HG02970 (cell line): ENCODE measurements at regions not wholly inside any gene's neighbourhood (a gene's known extent, or its start where the extent isn't known, plus 50 kb on each side); places are given as distances from the start of the nearest gene placed in this dataset.

Source experiments
- ATAC-seq: cut with Tn5 transposase; IDR thresholded peaks from one replicate; pipeline ENCODE4 v1.9.1; 2021; ENCODE audit warnings: mild to moderate bottlenecking, moderate library complexity, moderate number of reproducible peaks; ENCODE audit not compliant: unreplicated experiment, low FRiP score

- no peak for ATAC-seq
Measured at GRCh38 chr3:190790185-190790584, 72.3 kb downstream of the GMNC start.

GRCh38 chr3:190786898-190787297 lies 75.6 kb downstream of the GMNC start:
- no peak for ATAC-seq

GRCh38 chr3:190785047-190785446 lies 77.4 kb downstream of the GMNC start:
- no peak for ATAC-seq

GRCh38 chr3:190780524-190780923 lies 82.0 kb downstream of the GMNC start:
- ATAC-seq, result no peak

GRCh38 chr3:190774633-190775032 lies 87.9 kb downstream of the GMNC start:
- ATAC-seq, result no peak

- ATAC-seq, result no peak
Measured at GRCh38 chr3:190773948-190774347, 88.5 kb downstream of the GMNC start.

- ATAC-seq, result no peak
Measured at GRCh38 chr3:190772831-190773230, 89.7 kb downstream of the GMNC start.

GRCh38 chr3:190768891-190769290 lies 93.6 kb downstream of the GMNC start:
- no peak for ATAC-seq

GRCh38 chr3:190767851-190768250 lies 94.6 kb downstream of the GMNC start:
- no peak for ATAC-seq

- no peak for ATAC-seq
Measured at GRCh38 chr3:190764231-190765134, 98.0 kb downstream of the GMNC start.

- no peak for ATAC-seq
Measured at GRCh38 chr3:190762801-190763200, 99.7 kb downstream of the GMNC start.

- no peak for ATAC-seq
Measured at GRCh38 chr3:190747571-190747970, 114.9 kb downstream of the GMNC start.

GRCh38 chr3:190746986-190747385 lies 115.5 kb downstream of the GMNC start:
- ATAC-seq, result no peak

GRCh38 chr3:190746531-190746930 lies 116.0 kb downstream of the GMNC start:
- no peak for ATAC-seq

- no peak for ATAC-seq
Measured at GRCh38 chr3:190741788-190742187, 120.7 kb downstream of the GMNC start.

GRCh38 chr3:190739641-190740185 lies 122.8 kb downstream of the GMNC start:
- ATAC-seq, result no peak

GRCh38 chr3:190738636-190739155 lies 123.8 kb downstream of the GMNC start:
- no peak for ATAC-seq

GRCh38 chr3:190737446-190737845 lies 125.0 kb downstream of the GMNC start:
- ATAC-seq, result no peak

- ATAC-seq, result no peak
Measured at GRCh38 chr3:190734490-190734889, 128.0 kb downstream of the GMNC start.

- no peak for ATAC-seq
Measured at GRCh38 chr3:190733591-190734146, 128.8 kb downstream of the GMNC start.

GRCh38 chr3:190731596-190731995 lies 130.9 kb downstream of the GMNC start:
- no peak for ATAC-seq
